ENCODE measurements at regions not wholly inside any gene's neighbourhood (a gene's known extent, or its start where the extent isn't known, plus 50 kb on each side); places are given as distances from the start of the nearest gene placed in this dataset.

DNA sequence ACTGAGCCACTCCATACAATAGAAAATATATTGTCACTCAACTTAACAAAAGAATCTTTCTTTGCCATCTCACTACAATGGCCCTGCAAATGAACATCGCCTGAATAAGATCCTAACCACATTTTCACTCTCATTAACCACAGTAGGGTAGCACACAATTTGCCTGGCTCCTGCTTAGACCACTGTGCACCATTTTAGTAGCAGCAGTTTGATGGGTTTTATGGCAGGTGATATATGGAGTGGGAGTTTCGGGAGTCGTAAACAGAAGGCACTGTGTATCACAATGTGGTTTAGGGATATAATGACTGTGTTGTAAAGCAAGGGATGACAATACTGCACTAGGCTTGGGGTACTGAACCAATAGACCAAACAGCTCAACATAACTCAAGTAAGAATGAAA is 617.4 kb downstream of the BCL11A start:
- DNase-seq = no peak
- Histone ChIP-seq H3K9ac (ENCODE audit: extremely low read depth, low read length, poor library complexity, severe bottlenecking) (no peak overlapping the region), H3K27me3 (ENCODE audit: control insufficient read depth, insufficient read depth, low read length, poor library complexity, severe bottlenecking) (no peaks in the 10 kb centered on the region), H3K27ac (ENCODE audit: low read depth, low read length) (no peak overlapping the region), H3K36me3 (ENCODE audit: control insufficient read depth, insufficient read depth, low read length) (no peaks in the 10 kb centered on the region), H3K4me1 (ENCODE audit: control insufficient read depth, insufficient read depth, low read length) (no peaks in the 10 kb centered on the region), H3K4me3 (ENCODE audit: low read length) (no peak overlapping the region), H3K9me3 (ENCODE audit: control insufficient read depth, low read length) (no peaks in the 10 kb centered on the region)
- Mint-ChIP-seq H3K36me3 (ENCODE audit: low read depth) (no peaks in the 10 kb centered on the region), H3K27me3 (ENCODE audit: insufficient read depth) (no peaks in the 10 kb centered on the region), H3K27ac (no peak overlapping the region), H3K4me3 (no peak overlapping the region), H3K4me1 (no peaks in the 10 kb centered on the region), H3K9me3 (no peaks in the 10 kb centered on the region)
- WGBS, 2 experiments (ENCODE audit: insufficient coverage in 1 of 2, insufficient read length in 1 of 2) = 96 to 100% methylated on average over 2 to 3 of the region's 3 CpGs
- TF ChIP-seq, protein P1, sequence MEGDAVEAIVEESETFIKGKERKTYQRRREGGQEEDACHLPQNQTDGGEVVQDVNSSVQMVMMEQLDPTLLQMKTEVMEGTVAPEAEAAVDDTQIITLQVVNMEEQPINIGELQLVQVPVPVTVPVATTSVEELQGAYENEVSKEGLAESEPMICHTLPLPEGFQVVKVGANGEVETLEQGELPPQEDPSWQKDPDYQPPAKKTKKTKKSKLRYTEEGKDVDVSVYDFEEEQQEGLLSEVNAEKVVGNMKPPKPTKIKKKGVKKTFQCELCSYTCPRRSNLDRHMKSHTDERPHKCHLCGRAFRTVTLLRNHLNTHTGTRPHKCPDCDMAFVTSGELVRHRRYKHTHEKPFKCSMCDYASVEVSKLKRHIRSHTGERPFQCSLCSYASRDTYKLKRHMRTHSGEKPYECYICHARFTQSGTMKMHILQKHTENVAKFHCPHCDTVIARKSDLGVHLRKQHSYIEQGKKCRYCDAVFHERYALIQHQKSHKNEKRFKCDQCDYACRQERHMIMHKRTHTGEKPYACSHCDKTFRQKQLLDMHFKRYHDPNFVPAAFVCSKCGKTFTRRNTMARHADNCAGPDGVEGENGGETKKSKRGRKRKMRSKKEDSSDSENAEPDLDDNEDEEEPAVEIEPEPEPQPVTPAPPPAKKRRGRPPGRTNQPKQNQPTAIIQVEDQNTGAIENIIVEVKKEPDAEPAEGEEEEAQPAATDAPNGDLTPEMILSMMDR (conservative IDR thresholded peaks at IDR 0.05) = no peak

DNA sequence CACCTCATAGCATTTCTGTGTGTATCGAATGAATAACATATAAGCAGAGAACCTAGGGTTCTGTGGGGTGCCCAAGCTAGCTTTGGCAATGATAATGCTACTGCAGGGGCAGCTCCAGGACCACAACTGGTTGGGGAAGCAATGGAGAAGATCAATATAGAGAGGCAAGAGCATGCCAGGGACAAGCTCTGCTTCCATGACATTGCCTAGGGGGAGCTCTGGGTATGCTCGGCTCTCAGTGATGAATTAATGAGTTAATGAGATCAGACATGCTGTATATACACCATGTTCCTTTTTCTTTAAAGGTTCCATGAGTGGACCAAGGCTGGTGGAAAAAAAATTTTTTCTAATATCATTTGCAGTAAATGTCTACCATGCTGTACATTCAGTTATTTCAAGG is 618.4 kb downstream of the BCL11A start:
- H3K36me3 Mint-ChIP-seq (ENCODE audit: low read depth) = no peaks in the 10 kb centered on the region
- Histone ChIP-seq H3K36me3 (ENCODE audit: control insufficient read depth, insufficient read depth, low read length) (no peaks in the 10 kb centered on the region), H3K9ac (ENCODE audit: extremely low read depth, low read length, poor library complexity, severe bottlenecking) (no peak overlapping the region), H3K4me1 (ENCODE audit: control insufficient read depth, insufficient read depth, low read length) (no peaks in the 10 kb centered on the region), H3K4me3 (ENCODE audit: low read length) (no peak overlapping the region), H3K27ac (ENCODE audit: low read depth, low read length) (no peak overlapping the region), H3K9me3 (ENCODE audit: control insufficient read depth, low read length) (no peaks in the 10 kb centered on the region), H3K27me3 (ENCODE audit: control insufficient read depth, insufficient read depth, low read length, poor library complexity, severe bottlenecking) (no peaks in the 10 kb centered on the region)
- H3K4me1 Mint-ChIP-seq = no peaks in the 10 kb centered on the region
- TF ChIP-seq, protein P1 (conservative IDR thresholded peaks at IDR 0.05) = peak; percentile 56
- no peak for DNase-seq
- no peaks in the 10 kb centered on the region for H3K27me3 Mint-ChIP-seq (ENCODE audit: insufficient read depth)
- H3K4me3 Mint-ChIP-seq = no peak overlapping the region
- no peak overlapping the region for H3K27ac Mint-ChIP-seq
- WGBS, 2 experiments (ENCODE audit: insufficient coverage in 1 of 2, insufficient read length in 1 of 2) = 86% methylated on average over 2 of the region's 2 CpGs; no CpG with 5 or more reads in 1 of the 2 experiments
- H3K9me3 Mint-ChIP-seq = no peaks in the 10 kb centered on the region

DNA sequence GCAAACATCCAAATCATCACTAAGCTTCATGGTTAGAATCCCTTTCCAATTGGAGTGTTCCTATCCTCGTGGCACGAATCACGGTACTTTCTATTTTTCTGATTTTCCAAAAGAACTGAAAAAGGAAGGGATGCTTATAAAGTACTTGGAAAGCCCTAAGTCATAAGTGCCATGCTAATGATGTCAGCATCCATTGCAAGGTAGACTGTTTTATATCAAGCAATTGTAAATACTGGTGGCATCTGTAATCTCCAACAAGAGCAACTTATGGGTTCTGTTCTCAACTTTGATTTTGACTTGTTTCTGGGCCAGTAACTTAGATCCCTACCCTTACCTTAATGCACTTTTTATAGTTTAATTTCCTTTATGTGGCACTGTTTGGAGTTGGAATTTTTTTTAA is 619.5 kb downstream of the BCL11A start:
- TF ChIP-seq, protein P1 (conservative IDR thresholded peaks at IDR 0.05) = no peak
- no peak overlapping the region for H3K4me3 Mint-ChIP-seq
- H3K9me3 Mint-ChIP-seq = no peaks in the 10 kb centered on the region
- no peaks in the 10 kb centered on the region for H3K27me3 Mint-ChIP-seq (ENCODE audit: insufficient read depth)
- no peak for DNase-seq
- Histone ChIP-seq H3K27me3 (ENCODE audit: control insufficient read depth, insufficient read depth, low read length, poor library complexity, severe bottlenecking) (no peaks in the 10 kb centered on the region), H3K9ac (ENCODE audit: extremely low read depth, low read length, poor library complexity, severe bottlenecking) (no peak overlapping the region), H3K27ac (ENCODE audit: low read depth, low read length) (no peak overlapping the region), H3K4me1 (ENCODE audit: control insufficient read depth, insufficient read depth, low read length) (no peaks in the 10 kb centered on the region), H3K9me3 (ENCODE audit: control insufficient read depth, low read length) (no peaks in the 10 kb centered on the region), H3K4me3 (ENCODE audit: low read length) (no peak overlapping the region), H3K36me3 (ENCODE audit: control insufficient read depth, insufficient read depth, low read length) (no peaks in the 10 kb centered on the region)
- no peaks in the 10 kb centered on the region for H3K36me3 Mint-ChIP-seq (ENCODE audit: low read depth)
- no peaks in the 10 kb centered on the region for H3K4me1 Mint-ChIP-seq
- WGBS, 2 experiments (ENCODE audit: insufficient coverage in 1 of 2, insufficient read length in 1 of 2) = 90 to 96% methylated on average over 3 of the region's 3 CpGs
- no peak overlapping the region for H3K27ac Mint-ChIP-seq

Data from endodermal cell (in vitro differentiated cells).